GM12878 (cell line): ENCODE measurements at regions not wholly inside any gene's neighbourhood (a gene's known extent, or its start where the extent isn't known, plus 50 kb on each side); places are given as distances from the start of the nearest gene placed in this dataset.

ENCODE experiments used
- ATAC-seq: fragments of 200-7000 bp; cut with Tn5 transposase; 3 replicates; pipeline ENCODE4 v1.9.1; 2020; ENCODE audit warnings: mild to moderate bottlenecking, moderate library complexity
- BruUV-seq: library from RNA; stranded (reverse); fragments of 400-500 nt; replicated peaks from 2 replicates; lab custom pipeline; 2021; lab: Mats Ljungman, UMichigan
- CTCF ChIA-PET: fragments of 300-600 bp; sonication (Branson Sonifier 250); formaldehyde crosslinking; extraction: SDS; loops from one replicate; lab custom pipeline; 2021; ENCODE audit warnings: inconsistent platforms; lab: Yijun Ruan, JAX
- POLR2A ChIA-PET: fragments of 350-600 bp; formaldehyde crosslinking; extraction: SDS; loops from one replicate; lab custom pipeline; 2021; ENCODE audit warnings: inconsistent platforms; lab: Charles Lee
- RAD21 ChIA-PET: fragments of 300-600 bp; sonication (Branson Sonifier 250); formaldehyde crosslinking; loops from one replicate; lab custom pipeline; 2023; ENCODE audit warnings: antibody characterized with exemption; ENCODE audit not compliant: unreplicated experiment; lab: Charles Lee
- SMC1A ChIA-PET: fragments of 300-600 bp; sonication (Branson Sonifier 250); formaldehyde crosslinking; loops from one replicate; lab custom pipeline; 2023; ENCODE audit not compliant: unreplicated experiment, uncharacterized antibody; lab: Charles Lee
- DNase-seq: peaks from one replicate; pipeline ENCODE4 v3.0.0-alpha.2; 2011; ENCODE audit warnings: low read depth, low spot score
- FAIRE-seq: peaks from 3 replicates; lab custom pipeline; 2011; peaks lifted over from hg19 to GRCh38; lab: Jason Lieb, UNC
- H2AFZ ChIP-seq: 2 replicates; pipeline ENCODE4 v1.6.0; 2011; ENCODE audit warnings: low read depth, low read length, control low read depth; ENCODE audit not compliant: control insufficient read depth
- H3K27ac ChIP-seq: 2 replicates; pipeline ENCODE4 v1.5.1; 2011; ENCODE audit warnings: control low read depth; ENCODE audit not compliant: control insufficient read depth, insufficient read depth
- H3K27me3 ChIP-seq, 2 experiments: replicated peaks in 1 of 2; 2 replicates each; pipeline versions ENCODE4 v1.6.0 to v1.6.1; 2011; ENCODE audit warnings: low read length in 1 of 2; ENCODE audit not compliant: control insufficient read depth in 2 of 2, insufficient read depth in 2 of 2
- H3K36me3 ChIP-seq, 2 experiments: 2 replicates each; pipeline ENCODE4 v1.5.1; 2011; ENCODE audit warnings: low read length in 1 of 2; ENCODE audit not compliant: control insufficient read depth in 2 of 2, insufficient read depth in 2 of 2
- H3K4me1 ChIP-seq: 2 replicates; pipeline ENCODE4 v1.6.1; 2011; ENCODE audit warnings: mild to moderate bottlenecking, low read length, moderate library complexity, mixed read lengths; ENCODE audit not compliant: control insufficient read depth, insufficient read depth
- H3K4me2 ChIP-seq: 2 replicates; pipeline ENCODE4 v1.6.0; 2011; ENCODE audit warnings: control low read depth; ENCODE audit not compliant: control insufficient read depth, insufficient read depth
- H3K4me3 ChIP-seq: fragments of 200-600 bp; sonication (generic); 2 replicates; pipeline ENCODE4 v1.5.1; 2016
- H3K79me2 ChIP-seq: 2 replicates; pipeline ENCODE4 v1.6.0; 2011; ENCODE audit warnings: low read length; ENCODE audit not compliant: control insufficient read depth, insufficient read depth
- H3K9ac ChIP-seq: 2 replicates; pipeline ENCODE4 v1.8.0; 2011; ENCODE audit warnings: low read length, control low read depth, mixed read lengths; ENCODE audit not compliant: control insufficient read depth, insufficient read depth
- H3K9me3 ChIP-seq: replicated peaks from 3 replicates; pipeline ENCODE4 v1.5.1; 2011; ENCODE audit warnings: mild to moderate bottlenecking, low read length; ENCODE audit not compliant: control insufficient read depth, insufficient read depth
- H4K20me1 ChIP-seq: 2 replicates; pipeline ENCODE4 v1.6.0; 2011; ENCODE audit not compliant: control insufficient read depth, insufficient read depth
- BHLHE40 ChIP-seq, 2 experiments: fragments of 450-650 bp in 1 of 2; IDR thresholded peaks; 2 replicates each; pipeline ENCODE4 v1.6.1; 2011 to 2017; ENCODE audit warnings: low read depth in 2 of 2, borderline replicate concordance in 1 of 2, improper control_type of control experiment in 1 of 2, low read length in 1 of 2, mild to moderate bottlenecking in 1 of 2
- CBFB ChIP-seq: IDR thresholded peaks from 2 replicates; pipeline ENCODE4 v1.6.1; 2016; ENCODE audit warnings: antibody characterized with exemption, low read depth
- EGR1 ChIP-seq, 2 experiments: IDR thresholded peaks; 1 replicate in 1 of 2; 2 replicates in 1 of 2; pipeline ENCODE4 v1.6.1; 2011 to 2012; ENCODE audit warnings: low read depth in 2 of 2, low read length in 2 of 2, borderline replicate concordance in 1 of 2, mild to moderate bottlenecking in 1 of 2, moderate library complexity in 1 of 2
- GATAD2B ChIP-seq: fragments of 450-650 bp; conservative IDR thresholded peaks from 2 replicates; pipeline ENCODE4 v1.6.1; 2017; ENCODE audit warnings: low read depth, mild to moderate bottlenecking, moderate library complexity
- NFYB ChIP-seq: IDR thresholded peaks from 2 replicates; pipeline ENCODE4 v1.6.1; 2011; ENCODE audit warnings: low read depth, mild to moderate bottlenecking, low read length, improper control_type of control experiment, moderate library complexity; ENCODE audit not compliant: insufficient read depth
- NR2C1 ChIP-seq: fragments of 450-650 bp; IDR thresholded peaks from 2 replicates; pipeline ENCODE4 v1.6.1; 2017; ENCODE audit warnings: antibody characterized with exemption, mild to moderate bottlenecking, moderate library complexity
- RAD51 ChIP-seq: fragments of 450-650 bp; IDR thresholded peaks from 2 replicates; pipeline ENCODE4 v1.6.1; 2016; ENCODE audit warnings: moderate library complexity, mild to moderate bottlenecking, inconsistent platforms
- SMARCA5 ChIP-seq: fragments of 450-650 bp; IDR thresholded peaks from 2 replicates; pipeline ENCODE4 v1.6.1; 2017; ENCODE audit warnings: mild to moderate bottlenecking
- SP1 ChIP-seq: IDR thresholded peaks from one replicate; pipeline ENCODE4 v1.6.1; 2011; ENCODE audit warnings: low read depth, low read length
- SREBF1 ChIP-seq: IDR thresholded peaks from 2 replicates; pipeline ENCODE4 v1.6.1; 2012; ENCODE audit warnings: mild to moderate bottlenecking, low read length
- SREBF2 ChIP-seq: IDR thresholded peaks from 2 replicates; pipeline ENCODE4 v1.6.1; 2012; ENCODE audit warnings: mild to moderate bottlenecking, low read length
- STAT1 ChIP-seq: fragments of 450-650 bp; conservative IDR thresholded peaks from 2 replicates; pipeline ENCODE4 v1.6.1; 2014; ENCODE audit warnings: antibody characterized with exemption, mild to moderate bottlenecking
- SUZ12 ChIP-seq: fragments of 200-600 bp; sonication (generic); IDR thresholded peaks from one replicate; pipeline ENCODE4 v1.6.1; 2018; ENCODE audit warnings: antibody characterized with exemption, mild to moderate bottlenecking; ENCODE audit not compliant: unreplicated experiment
- WGBS: methylation state at CpG from one replicate; pipeline ENCODE4 v1.1.6; 2016; ENCODE audit warnings: low lambda C conversion rate; ENCODE audit not compliant: insufficient replicate concordance, insufficient coverage; ENCODE audit errors: missing lambda C conversion rate; 5-methylcytosine and 5-hydroxymethylcytosine counted together
- in situ Hi-C: fragments of 300-500 bp; cut with MboI; formaldehyde crosslinking; loops from 9 replicates; pipeline ENCODE4 v1.14.3; 2018; ENCODE audit warnings: mixed read lengths
- intact Hi-C: fragments of 100-400 bp; cut with micrococcal nuclease; formaldehyde crosslinking; loops from one replicate; pipeline ENCODE4 v1.14.2; 2022; ENCODE audit not compliant: unreplicated experiment
- TF ChIP-seq, protein P1 (sequence below): fragments of 150-350 bp; IDR thresholded peaks from 2 replicates; pipeline ENCODE4 v1.6.1; 2014; ENCODE audit warnings: mild to moderate bottlenecking, low read depth, low read length
- TF ChIP-seq, protein P2 (sequence below): fragments of 450-650 bp; IDR thresholded peaks from 2 replicates; pipeline ENCODE4 v1.6.1; 2014; ENCODE audit warnings: mild to moderate bottlenecking
- TF ChIP-seq, protein P3 (sequence below): fragments of 450-650 bp; conservative IDR thresholded peaks from 2 replicates; pipeline ENCODE4 v1.6.1; 2017; ENCODE audit warnings: mild to moderate bottlenecking, moderate library complexity

DNA sequence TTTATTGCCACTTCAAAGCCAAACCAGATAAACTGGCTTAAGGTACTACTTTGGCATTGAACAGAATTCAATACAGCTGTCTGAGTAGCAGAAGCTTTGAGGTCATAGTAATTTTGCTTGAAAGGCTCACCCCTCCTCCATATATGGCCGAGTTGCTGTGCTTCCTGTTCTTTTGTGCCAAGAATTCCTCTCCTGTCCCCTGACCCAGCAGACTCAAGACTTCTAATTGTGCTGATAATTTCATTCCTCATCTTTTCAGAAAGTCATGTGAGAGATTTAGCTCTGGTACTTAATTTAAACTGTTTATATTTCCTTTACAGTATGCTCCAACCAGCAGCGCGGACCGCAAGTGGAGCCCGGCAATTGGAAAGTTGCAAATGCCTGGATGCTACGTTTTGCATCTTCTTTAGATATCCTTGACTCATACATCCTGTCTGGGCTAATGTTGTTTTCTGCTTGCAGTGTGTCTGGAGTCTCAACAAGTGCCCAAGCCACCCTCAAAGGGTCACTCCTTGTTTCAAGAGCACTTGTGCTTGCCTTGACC is 373.4 kb downstream of the PDGFC start (continued):
- TF ChIP-seq GATAD2B = no peak

DNA sequence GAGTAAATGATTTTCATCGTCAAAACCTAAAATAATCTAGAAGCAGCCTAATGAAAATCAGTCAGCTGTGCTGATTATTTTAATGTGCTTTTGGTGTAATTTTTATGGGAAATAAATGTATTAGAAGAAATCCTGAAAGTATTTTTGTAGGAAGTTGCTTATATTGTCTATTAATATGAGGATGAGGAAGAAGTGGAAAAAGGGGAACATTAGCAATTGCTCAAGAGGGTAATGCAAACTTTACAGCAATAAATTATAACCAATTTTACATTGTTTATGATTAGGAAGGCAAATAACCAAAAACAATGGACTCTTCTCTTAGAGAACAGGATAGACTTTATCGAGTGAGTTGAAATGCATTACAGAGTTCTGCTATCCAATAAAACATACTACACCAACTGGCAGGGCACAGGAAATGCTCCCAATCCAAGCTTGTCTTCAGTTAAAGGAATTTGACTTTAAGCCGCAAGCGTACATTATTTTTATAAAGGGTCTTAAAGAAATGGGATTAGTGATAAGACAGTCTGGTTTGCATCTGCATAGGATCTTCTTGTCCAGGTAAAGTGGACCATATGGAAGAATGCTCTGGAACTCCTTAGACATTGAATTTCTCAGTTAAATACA is 374.8 kb downstream of the PDGFC start:
- in situ Hi-C loops = no loop called here
- POLR2A ChIA-PET = no interaction called here
- TF ChIP-seq RAD51 (no peak), SMARCA5 (no peak), CBFB (no peak), EGR1 (IDR thresholded peaks at IDR 0.05; ENCODE audit: borderline replicate concordance in 1 of 2, low read depth in 2 of 2, low read length in 2 of 2) (no peak), BHLHE40 (IDR thresholded peaks at IDR 0.05; ENCODE audit: borderline replicate concordance in 1 of 2, low read depth in 2 of 2, low read length in 1 of 2) (no peak), NFYB (no peak), SREBF1 (no peak), NR2C1 (no peak), SP1 (no peak), SUZ12 (no peak), STAT1 (no peak), SREBF2 (no peak)
- TF ChIP-seq, protein P1, sequence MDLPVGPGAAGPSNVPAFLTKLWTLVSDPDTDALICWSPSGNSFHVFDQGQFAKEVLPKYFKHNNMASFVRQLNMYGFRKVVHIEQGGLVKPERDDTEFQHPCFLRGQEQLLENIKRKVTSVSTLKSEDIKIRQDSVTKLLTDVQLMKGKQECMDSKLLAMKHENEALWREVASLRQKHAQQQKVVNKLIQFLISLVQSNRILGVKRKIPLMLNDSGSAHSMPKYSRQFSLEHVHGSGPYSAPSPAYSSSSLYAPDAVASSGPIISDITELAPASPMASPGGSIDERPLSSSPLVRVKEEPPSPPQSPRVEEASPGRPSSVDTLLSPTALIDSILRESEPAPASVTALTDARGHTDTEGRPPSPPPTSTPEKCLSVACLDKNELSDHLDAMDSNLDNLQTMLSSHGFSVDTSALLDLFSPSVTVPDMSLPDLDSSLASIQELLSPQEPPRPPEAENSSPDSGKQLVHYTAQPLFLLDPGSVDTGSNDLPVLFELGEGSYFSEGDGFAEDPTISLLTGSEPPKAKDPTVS = no peak
- TF ChIP-seq, protein P2, sequence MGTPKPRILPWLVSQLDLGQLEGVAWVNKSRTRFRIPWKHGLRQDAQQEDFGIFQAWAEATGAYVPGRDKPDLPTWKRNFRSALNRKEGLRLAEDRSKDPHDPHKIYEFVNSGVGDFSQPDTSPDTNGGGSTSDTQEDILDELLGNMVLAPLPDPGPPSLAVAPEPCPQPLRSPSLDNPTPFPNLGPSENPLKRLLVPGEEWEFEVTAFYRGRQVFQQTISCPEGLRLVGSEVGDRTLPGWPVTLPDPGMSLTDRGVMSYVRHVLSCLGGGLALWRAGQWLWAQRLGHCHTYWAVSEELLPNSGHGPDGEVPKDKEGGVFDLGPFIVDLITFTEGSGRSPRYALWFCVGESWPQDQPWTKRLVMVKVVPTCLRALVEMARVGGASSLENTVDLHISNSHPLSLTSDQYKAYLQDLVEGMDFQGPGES = no peak
- TF ChIP-seq, protein P3, sequence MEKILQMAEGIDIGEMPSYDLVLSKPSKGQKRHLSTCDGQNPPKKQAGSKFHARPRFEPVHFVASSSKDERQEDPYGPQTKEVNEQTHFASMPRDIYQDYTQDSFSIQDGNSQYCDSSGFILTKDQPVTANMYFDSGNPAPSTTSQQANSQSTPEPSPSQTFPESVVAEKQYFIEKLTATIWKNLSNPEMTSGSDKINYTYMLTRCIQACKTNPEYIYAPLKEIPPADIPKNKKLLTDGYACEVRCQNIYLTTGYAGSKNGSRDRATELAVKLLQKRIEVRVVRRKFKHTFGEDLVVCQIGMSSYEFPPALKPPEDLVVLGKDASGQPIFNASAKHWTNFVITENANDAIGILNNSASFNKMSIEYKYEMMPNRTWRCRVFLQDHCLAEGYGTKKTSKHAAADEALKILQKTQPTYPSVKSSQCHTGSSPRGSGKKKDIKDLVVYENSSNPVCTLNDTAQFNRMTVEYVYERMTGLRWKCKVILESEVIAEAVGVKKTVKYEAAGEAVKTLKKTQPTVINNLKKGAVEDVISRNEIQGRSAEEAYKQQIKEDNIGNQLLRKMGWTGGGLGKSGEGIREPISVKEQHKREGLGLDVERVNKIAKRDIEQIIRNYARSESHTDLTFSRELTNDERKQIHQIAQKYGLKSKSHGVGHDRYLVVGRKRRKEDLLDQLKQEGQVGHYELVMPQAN = no peak
- CTCF ChIA-PET = interaction anchor here (1.0 to 1.2 kb wide), 2 partner anchors 14 to 372 kb away, joined by 3 to 4 read pairs; no protein-coding TSS in a partner anchor
- H3K4me1 ChIP-seq = no peaks in the 10 kb centered on the region
- H3K27ac ChIP-seq = no peak overlapping the region
- BruUV-seq = no TSS peak
- DNase-seq (no peak), FAIRE-seq (no peak), ATAC-seq (no peak)
- H3K79me2 ChIP-seq = no peaks in the 10 kb centered on the region
- H3K4me3 ChIP-seq = no peak overlapping the region
- H3K9ac ChIP-seq = no peak overlapping the region
- H4K20me1 ChIP-seq = no peaks in the 10 kb centered on the region
- no peaks in the 10 kb centered on the region for H3K9me3 ChIP-seq
- no peaks in the 10 kb centered on the region for H3K36me3 ChIP-seq
- intact Hi-C loops = no loop called here
- H3K27me3 ChIP-seq = no peaks in the 10 kb centered on the region
- H3K4me2 ChIP-seq = no peak overlapping the region
- H2AFZ ChIP-seq = no peak overlapping the region
- 42% methylated on average over 4 of the region's 4 CpGs for WGBS
- SMC1A ChIA-PET = interaction anchor here (0.6 kb wide), 1 partner anchor 367 kb away, joined by 4 read pairs; no protein-coding TSS in a partner anchor
- RAD21 ChIA-PET = no interaction called here
